SK-N-SH (cell line): ENCODE measurements at regions not wholly inside any gene's neighbourhood (a gene's known extent, or its start where the extent isn't known, plus 50 kb on each side); places are given as distances from the start of the nearest gene placed in this dataset.

Experiments
- CTCF ChIA-PET: fragments of 300-600, 350-600 bp; formaldehyde crosslinking; extraction: SDS; loops from one replicate; lab custom pipeline; 2021; lab: Yijun Ruan, JAX
- POLR2A ChIA-PET: fragments of 350-600 bp; sonication (Branson Sonifier 250); formaldehyde crosslinking; extraction: SDS; loops from one replicate; lab custom pipeline; 2020; ENCODE audit warnings: antibody characterized with exemption, inconsistent platforms; lab: Yijun Ruan, JAX
- DNase-seq: peaks from one replicate; pipeline ENCODE4 v3.0.0; 2012
- H2AFZ ChIP-seq: fragments of 200-600 bp; sonication (generic); 2 replicates; pipeline ENCODE4 v1.8.1; 2016; ENCODE audit warnings: antibody characterized with exemption, mild to moderate bottlenecking, low read depth
- H3F3A ChIP-seq: fragments of 200-600 bp; sonication (generic); replicated peaks from 2 replicates; pipeline ENCODE3; 2016; ENCODE audit warnings: antibody characterized with exemption, mild to moderate bottlenecking; ENCODE audit not compliant: insufficient read depth
- H3K27ac ChIP-seq, 2 experiments: fragments of 200-500 bp in 1 of 2; fragments of 200-600 bp in 1 of 2; sonication (Bioruptor generic) in 1 of 2; sonication (generic), shearing (Covaris generic) in 1 of 2; 2 replicates each; pipeline versions ENCODE4 v1.5.1 to v1.6.1; 2014 to 2016; ENCODE audit warnings: low read depth in 2 of 2, inconsistent platforms in 1 of 2, low read length in 1 of 2, mild to moderate bottlenecking in 1 of 2, mixed read lengths in 1 of 2
- H3K27me3 ChIP-seq: fragments of 200-600 bp; sonication (generic), shearing (Covaris generic); 2 replicates; pipeline ENCODE4 v1.6.1; 2016; ENCODE audit warnings: mixed run types; ENCODE audit not compliant: insufficient read depth
- H3K36me3 ChIP-seq, 2 experiments: fragments of 200-500 bp in 1 of 2; fragments of 200-600 bp in 1 of 2; sonication (Bioruptor generic) in 1 of 2; sonication (generic) in 1 of 2; replicated peaks in 1 of 2; 2 replicates each; pipeline versions ENCODE3 to v1.5.1; 2014 to 2016; ENCODE audit warnings: low read length in 1 of 2, mild to moderate bottlenecking in 1 of 2; ENCODE audit not compliant: insufficient read depth in 2 of 2, control insufficient read depth in 1 of 2
- H3K4me1 ChIP-seq, 2 experiments: fragments of 200-500 bp in 1 of 2; fragments of 200-600 bp in 1 of 2; sonication (Bioruptor generic) in 1 of 2; sonication (generic), shearing (Covaris generic) in 1 of 2; 2 replicates each; pipeline versions ENCODE4 v1.5.1 to v1.6.1; 2014 to 2016; ENCODE audit warnings: low read depth in 1 of 2, low read length in 1 of 2, mixed run types in 1 of 2; ENCODE audit not compliant: insufficient read depth in 2 of 2, control insufficient read depth in 1 of 2
- H3K4me2 ChIP-seq: fragments of 200-600 bp; sonication (generic), shearing (Covaris generic); 2 replicates; pipeline ENCODE4 v1.6.1; 2017; ENCODE audit warnings: mixed run types
- H3K4me3 ChIP-seq, 2 experiments: fragments of 200-500 bp in 1 of 2; fragments of 200-600 bp in 1 of 2; sonication (Bioruptor generic) in 1 of 2; sonication (generic), shearing (Covaris generic) in 1 of 2; 2 replicates each; pipeline versions ENCODE4 v1.5.1 to v1.8.1; 2014 to 2016; ENCODE audit warnings: low read depth in 2 of 2, inconsistent platforms in 1 of 2, low read length in 1 of 2, mild to moderate bottlenecking in 1 of 2, mixed read lengths in 1 of 2, moderate library complexity in 1 of 2
- H3K79me2 ChIP-seq: fragments of 200-600 bp; sonication (generic); 2 replicates; pipeline ENCODE4 v1.8.1; 2017; ENCODE audit warnings: mild to moderate bottlenecking; ENCODE audit not compliant: insufficient read depth
- H3K9ac ChIP-seq: fragments of 200-600 bp; sonication (generic); 2 replicates; pipeline ENCODE4 v1.6.1; 2017; ENCODE audit warnings: mixed run types
- H3K9me2 ChIP-seq: fragments of 200-600 bp; sonication (generic); 2 replicates; pipeline ENCODE4 v1.6.1; 2017; ENCODE audit warnings: mixed run types
- H3K9me3 ChIP-seq: fragments of 200-600 bp; sonication (generic); 2 replicates; pipeline ENCODE4 v1.6.1; 2017; ENCODE audit warnings: mixed run types, mild to moderate bottlenecking, moderate library complexity
- H4K20me1 ChIP-seq: fragments of 200-600 bp; sonication (generic); 2 replicates; pipeline ENCODE4 v1.6.1; 2017; ENCODE audit warnings: mild to moderate bottlenecking, mixed run types; ENCODE audit not compliant: insufficient read depth
- ELF1 ChIP-seq: IDR thresholded peaks from 2 replicates; pipeline ENCODE4 v1.4.0; 2012
- MEF2A ChIP-seq: IDR thresholded peaks from 2 replicates; pipeline ENCODE4 v1.4.0; 2012; ENCODE audit warnings: low read depth, borderline replicate concordance
- NFIC ChIP-seq: IDR thresholded peaks from 2 replicates; pipeline ENCODE4 v1.4.0; 2012; ENCODE audit warnings: borderline replicate concordance
- RAD21 ChIP-seq: IDR thresholded peaks from 2 replicates; pipeline ENCODE4 v1.6.1; 2012; ENCODE audit warnings: mild to moderate bottlenecking, low read length
- RFX5 ChIP-seq: IDR thresholded peaks from 2 replicates; pipeline ENCODE4 v1.6.1; 2012; ENCODE audit warnings: mild to moderate bottlenecking, improper control_type of control experiment, low read length
- SMC3 ChIP-seq: IDR thresholded peaks from 2 replicates; pipeline ENCODE4 v1.6.1; 2012; ENCODE audit warnings: low read depth, low read length, improper control_type of control experiment
- WGBS: methylation state at CpG from one replicate; pipeline ENCODE4 v1.1.6; 2017; ENCODE audit warnings: low lambda C conversion rate; 5-methylcytosine and 5-hydroxymethylcytosine counted together
- TF ChIP-seq, protein P1 (sequence below): IDR thresholded peaks from 2 replicates; pipeline ENCODE4 v1.6.1; 2012; ENCODE audit warnings: mild to moderate bottlenecking, low read depth, low read length, moderate library complexity
- TF ChIP-seq, protein P2 (sequence below): fragments of 150-350 bp; IDR thresholded peaks from 2 replicates; pipeline ENCODE4 v1.6.1; 2017; ENCODE audit warnings: antibody characterized with exemption, low read length, low read depth, borderline replicate concordance
- TF ChIP-seq, protein P3 (sequence below): fragments of 200-600 bp; sonication (generic); IDR thresholded peaks from 2 replicates; pipeline ENCODE4 v1.6.1; 2017; ENCODE audit warnings: antibody characterized with exemption, mild to moderate bottlenecking, moderate library complexity
- TF ChIP-seq, protein P4 (sequence below): fragments of 150-350 bp; IDR thresholded peaks from 2 replicates; pipeline ENCODE4 v1.6.1; 2016; ENCODE audit warnings: mild to moderate bottlenecking, low read depth, low read length
- TF ChIP-seq, protein P5 (sequence below): IDR thresholded peaks from 2 replicates; pipeline ENCODE4 v1.4.0; 2012; ENCODE audit warnings: low read depth, borderline replicate concordance

DNA sequence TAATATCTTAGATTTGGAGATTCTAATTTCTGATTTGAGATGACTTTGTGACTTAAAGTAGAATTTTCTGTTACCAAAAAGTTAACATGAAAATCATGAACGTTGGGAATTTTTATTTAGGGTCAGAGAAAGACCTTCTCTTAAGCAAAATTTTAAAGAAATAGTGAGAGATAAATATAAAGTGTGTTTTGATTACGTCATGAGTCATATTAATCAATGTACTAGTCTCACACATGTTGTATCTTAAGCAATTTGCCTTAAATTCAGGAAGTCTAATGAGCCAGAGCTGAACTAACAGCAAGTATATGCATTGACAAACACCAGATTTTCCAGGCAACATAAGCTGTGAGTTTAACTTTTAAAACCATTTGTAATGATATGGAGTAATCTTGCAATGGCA lies 765.5 kb upstream of the SORCS1 start:
- Histone ChIP-seq H3K27ac (no peak overlapping the region), H3K27me3 (no peaks in the 10 kb centered on the region)

More for the DNA sequence above, 765.5 kb upstream of the SORCS1 start:
- Histone ChIP-seq H3K9me3 (no peaks in the 10 kb centered on the region), H3K9ac (no peak overlapping the region), H3K4me3 (no peak overlapping the region), H3K4me2 (no peak overlapping the region), H3F3A (no peaks in the 10 kb centered on the region), H3K4me1 (no peaks in the 10 kb centered on the region), H3K9me2 (no peaks in the 10 kb centered on the region)
- POLR2A ChIA-PET = no interaction called here
- TF ChIP-seq, protein P1, sequence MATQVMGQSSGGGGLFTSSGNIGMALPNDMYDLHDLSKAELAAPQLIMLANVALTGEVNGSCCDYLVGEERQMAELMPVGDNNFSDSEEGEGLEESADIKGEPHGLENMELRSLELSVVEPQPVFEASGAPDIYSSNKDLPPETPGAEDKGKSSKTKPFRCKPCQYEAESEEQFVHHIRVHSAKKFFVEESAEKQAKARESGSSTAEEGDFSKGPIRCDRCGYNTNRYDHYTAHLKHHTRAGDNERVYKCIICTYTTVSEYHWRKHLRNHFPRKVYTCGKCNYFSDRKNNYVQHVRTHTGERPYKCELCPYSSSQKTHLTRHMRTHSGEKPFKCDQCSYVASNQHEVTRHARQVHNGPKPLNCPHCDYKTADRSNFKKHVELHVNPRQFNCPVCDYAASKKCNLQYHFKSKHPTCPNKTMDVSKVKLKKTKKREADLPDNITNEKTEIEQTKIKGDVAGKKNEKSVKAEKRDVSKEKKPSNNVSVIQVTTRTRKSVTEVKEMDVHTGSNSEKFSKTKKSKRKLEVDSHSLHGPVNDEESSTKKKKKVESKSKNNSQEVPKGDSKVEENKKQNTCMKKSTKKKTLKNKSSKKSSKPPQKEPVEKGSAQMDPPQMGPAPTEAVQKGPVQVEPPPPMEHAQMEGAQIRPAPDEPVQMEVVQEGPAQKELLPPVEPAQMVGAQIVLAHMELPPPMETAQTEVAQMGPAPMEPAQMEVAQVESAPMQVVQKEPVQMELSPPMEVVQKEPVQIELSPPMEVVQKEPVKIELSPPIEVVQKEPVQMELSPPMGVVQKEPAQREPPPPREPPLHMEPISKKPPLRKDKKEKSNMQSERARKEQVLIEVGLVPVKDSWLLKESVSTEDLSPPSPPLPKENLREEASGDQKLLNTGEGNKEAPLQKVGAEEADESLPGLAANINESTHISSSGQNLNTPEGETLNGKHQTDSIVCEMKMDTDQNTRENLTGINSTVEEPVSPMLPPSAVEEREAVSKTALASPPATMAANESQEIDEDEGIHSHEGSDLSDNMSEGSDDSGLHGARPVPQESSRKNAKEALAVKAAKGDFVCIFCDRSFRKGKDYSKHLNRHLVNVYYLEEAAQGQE = no peak
- TF ChIP-seq, protein P2, sequence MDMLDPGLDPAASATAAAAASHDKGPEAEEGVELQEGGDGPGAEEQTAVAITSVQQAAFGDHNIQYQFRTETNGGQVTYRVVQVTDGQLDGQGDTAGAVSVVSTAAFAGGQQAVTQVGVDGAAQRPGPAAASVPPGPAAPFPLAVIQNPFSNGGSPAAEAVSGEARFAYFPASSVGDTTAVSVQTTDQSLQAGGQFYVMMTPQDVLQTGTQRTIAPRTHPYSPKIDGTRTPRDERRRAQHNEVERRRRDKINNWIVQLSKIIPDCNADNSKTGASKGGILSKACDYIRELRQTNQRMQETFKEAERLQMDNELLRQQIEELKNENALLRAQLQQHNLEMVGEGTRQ = no peak
- TF ChIP-seq MEF2A (no peak), RAD21 (no peak), RFX5 (no peak), NFIC (no peak), ELF1 (no peak), SMC3 (no peak)
- TF ChIP-seq, protein P3, sequence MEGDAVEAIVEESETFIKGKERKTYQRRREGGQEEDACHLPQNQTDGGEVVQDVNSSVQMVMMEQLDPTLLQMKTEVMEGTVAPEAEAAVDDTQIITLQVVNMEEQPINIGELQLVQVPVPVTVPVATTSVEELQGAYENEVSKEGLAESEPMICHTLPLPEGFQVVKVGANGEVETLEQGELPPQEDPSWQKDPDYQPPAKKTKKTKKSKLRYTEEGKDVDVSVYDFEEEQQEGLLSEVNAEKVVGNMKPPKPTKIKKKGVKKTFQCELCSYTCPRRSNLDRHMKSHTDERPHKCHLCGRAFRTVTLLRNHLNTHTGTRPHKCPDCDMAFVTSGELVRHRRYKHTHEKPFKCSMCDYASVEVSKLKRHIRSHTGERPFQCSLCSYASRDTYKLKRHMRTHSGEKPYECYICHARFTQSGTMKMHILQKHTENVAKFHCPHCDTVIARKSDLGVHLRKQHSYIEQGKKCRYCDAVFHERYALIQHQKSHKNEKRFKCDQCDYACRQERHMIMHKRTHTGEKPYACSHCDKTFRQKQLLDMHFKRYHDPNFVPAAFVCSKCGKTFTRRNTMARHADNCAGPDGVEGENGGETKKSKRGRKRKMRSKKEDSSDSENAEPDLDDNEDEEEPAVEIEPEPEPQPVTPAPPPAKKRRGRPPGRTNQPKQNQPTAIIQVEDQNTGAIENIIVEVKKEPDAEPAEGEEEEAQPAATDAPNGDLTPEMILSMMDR = no peak
- TF ChIP-seq, protein P4, sequence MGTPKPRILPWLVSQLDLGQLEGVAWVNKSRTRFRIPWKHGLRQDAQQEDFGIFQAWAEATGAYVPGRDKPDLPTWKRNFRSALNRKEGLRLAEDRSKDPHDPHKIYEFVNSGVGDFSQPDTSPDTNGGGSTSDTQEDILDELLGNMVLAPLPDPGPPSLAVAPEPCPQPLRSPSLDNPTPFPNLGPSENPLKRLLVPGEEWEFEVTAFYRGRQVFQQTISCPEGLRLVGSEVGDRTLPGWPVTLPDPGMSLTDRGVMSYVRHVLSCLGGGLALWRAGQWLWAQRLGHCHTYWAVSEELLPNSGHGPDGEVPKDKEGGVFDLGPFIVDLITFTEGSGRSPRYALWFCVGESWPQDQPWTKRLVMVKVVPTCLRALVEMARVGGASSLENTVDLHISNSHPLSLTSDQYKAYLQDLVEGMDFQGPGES = no peak
- TF ChIP-seq, protein P5, sequence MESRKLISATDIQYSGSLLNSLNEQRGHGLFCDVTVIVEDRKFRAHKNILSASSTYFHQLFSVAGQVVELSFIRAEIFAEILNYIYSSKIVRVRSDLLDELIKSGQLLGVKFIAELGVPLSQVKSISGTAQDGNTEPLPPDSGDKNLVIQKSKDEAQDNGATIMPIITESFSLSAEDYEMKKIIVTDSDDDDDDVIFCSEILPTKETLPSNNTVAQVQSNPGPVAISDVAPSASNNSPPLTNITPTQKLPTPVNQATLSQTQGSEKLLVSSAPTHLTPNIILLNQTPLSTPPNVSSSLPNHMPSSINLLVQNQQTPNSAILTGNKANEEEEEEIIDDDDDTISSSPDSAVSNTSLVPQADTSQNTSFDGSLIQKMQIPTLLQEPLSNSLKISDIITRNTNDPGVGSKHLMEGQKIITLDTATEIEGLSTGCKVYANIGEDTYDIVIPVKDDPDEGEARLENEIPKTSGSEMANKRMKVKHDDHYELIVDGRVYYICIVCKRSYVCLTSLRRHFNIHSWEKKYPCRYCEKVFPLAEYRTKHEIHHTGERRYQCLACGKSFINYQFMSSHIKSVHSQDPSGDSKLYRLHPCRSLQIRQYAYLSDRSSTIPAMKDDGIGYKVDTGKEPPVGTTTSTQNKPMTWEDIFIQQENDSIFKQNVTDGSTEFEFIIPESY = no peak
- TF ChIP-seq, all 33 proteins: peak for 0
- H3K36me3 ChIP-seq = no peaks in the 10 kb centered on the region
- no peaks in the 10 kb centered on the region for H3K79me2 ChIP-seq
- no peak overlapping the region for H2AFZ ChIP-seq
- WGBS = 26% methylated on average over 2 of the region's 2 CpGs
- no peak for DNase-seq
- no peaks in the 10 kb centered on the region for H4K20me1 ChIP-seq
- CTCF ChIA-PET = no interaction called here
